SU-DHL-6 (cell line): ENCODE measurements at regions not wholly inside any gene's neighbourhood (a gene's known extent, or its start where the extent isn't known, plus 50 kb on each side); places are given as distances from the start of the nearest gene placed in this dataset.

Source experiments
- CTCF ChIP-seq: fragments of 200-600 bp; sonication (generic); IDR thresholded peaks from one replicate; pipeline ENCODE4 v1.5.1; 2017; ENCODE audit warnings: antibody characterized with exemption, mild to moderate bottlenecking, low read length, moderate library complexity; ENCODE audit not compliant: insufficient read depth, poor library complexity, severe bottlenecking
- EZH2phosphoT487 ChIP-seq: fragments of 200-600 bp; sonication (generic), shearing (Covaris generic); conservative IDR thresholded peaks from 2 replicates; pipeline ENCODE4 v1.6.1; 2018; ENCODE audit warnings: mild to moderate bottlenecking, antibody characterized with exemption, low read length, moderate library complexity, mixed read lengths

GRCh38 chr9:28921857-28922500 lies 1348.7 kb upstream of the C9orf72 start:
- no peak for TF ChIP-seq CTCF
- TF ChIP-seq EZH2phosphoT487, result no peak
